HepG2 (cell line): ENCODE measurements at regions not wholly inside any gene's neighbourhood (a gene's known extent, or its start where the extent isn't known, plus 50 kb on each side); places are given as distances from the start of the nearest gene placed in this dataset.
"Not testable (repeated sequence)": the region's sequence is repeated elsewhere in the genome, so short reads cannot be mapped to it uniquely, and the experiment has no call there.

Source experiments
- ATAC-seq: fragments of 200-7000 bp; cut with Tn5 transposase; 3 replicates; pipeline ENCODE4 v1.9.1; 2020; ENCODE audit warnings: mild to moderate bottlenecking, moderate library complexity
- BruUV-seq: library from RNA; stranded (reverse); fragments of 400-500 nt; replicated peaks from 2 replicates; lab custom pipeline; 2021; lab: Mats Ljungman, UMichigan
- CTCF ChIA-PET: fragments of 300-600 bp; formaldehyde crosslinking; extraction: SDS; loops from one replicate; lab custom pipeline; 2021; ENCODE audit warnings: low total read pairs, inconsistent platforms, low intra/inter-chr PET ratio; lab: Yijun Ruan, JAX
- POLR2A ChIA-PET: fragments of 350-600 bp; sonication (Branson Sonifier 250); formaldehyde crosslinking; loops from one replicate; lab custom pipeline; 2020; ENCODE audit warnings: antibody characterized with exemption, inconsistent platforms; lab: Yijun Ruan, JAX
- DNase-seq: peaks from one replicate; pipeline ENCODE4 v3.0.0-alpha.2; 2015; ENCODE audit warnings: low spot score
- FAIRE-seq: peaks from 3 replicates; lab custom pipeline; 2011; peaks lifted over from hg19 to GRCh38; lab: Jason Lieb, UNC
- H2AFZ ChIP-seq: one replicate; pipeline ENCODE4 v1.6.1; 2011; ENCODE audit warnings: low read length, inconsistent platforms
- H3K27ac ChIP-seq: fragments of 300-600 bp; 3 replicates; pipeline ENCODE4 v1.8.0; 2011; ENCODE audit warnings: mixed run types, mild to moderate bottlenecking, mixed read lengths, low read length, inconsistent platforms; ENCODE audit not compliant: insufficient read depth; ENCODE audit errors: extremely low read length
- H3K27me3 ChIP-seq, 2 experiments: fragments of 200-600 bp in 1 of 2; 2 replicates in 1 of 2; 3 replicates in 1 of 2; pipeline versions ENCODE4 v1.6.0 to v1.8.0; 2011; ENCODE audit warnings: low read length in 2 of 2, mild to moderate bottlenecking in 2 of 2, moderate library complexity in 2 of 2, inconsistent platforms in 1 of 2; ENCODE audit not compliant: insufficient read depth in 2 of 2, control insufficient read depth in 1 of 2
- H3K36me3 ChIP-seq, 2 experiments: fragments of 200-600 bp in 1 of 2; replicated peaks in 1 of 2; 2 replicates in 1 of 2; 3 replicates in 1 of 2; pipeline versions ENCODE4 v1.5.1 to v1.8.0; 2011; ENCODE audit warnings: low read length in 2 of 2, inconsistent platforms in 1 of 2; ENCODE audit not compliant: insufficient read depth in 2 of 2, control insufficient read depth in 1 of 2
- H3K4me1 ChIP-seq: 2 replicates; pipeline ENCODE4 v1.5.1; 2012; ENCODE audit warnings: low read length, inconsistent platforms; ENCODE audit not compliant: insufficient read depth
- H3K4me2 ChIP-seq: 2 replicates; pipeline ENCODE4 v1.6.0; 2011; ENCODE audit warnings: low read depth, low read length, inconsistent platforms
- H3K4me3 ChIP-seq, 3 experiments: fragments of 200-600 bp in 1 of 3; sonication (generic), shearing (Covaris generic) in 1 of 3; replicated peaks in 1 of 3; 2 replicates each; pipeline ENCODE4 v1.5.1; 2011 to 2016; ENCODE audit warnings: low read length in 3 of 3, inconsistent platforms in 2 of 3, low read depth in 2 of 3, mild to moderate bottlenecking in 2 of 3, control low read depth in 1 of 3, mixed read lengths in 1 of 3; ENCODE audit not compliant: insufficient read depth in 1 of 3
- H3K79me2 ChIP-seq: one replicate; pipeline ENCODE4 v1.6.1; 2011; ENCODE audit warnings: low read length, inconsistent platforms; ENCODE audit not compliant: insufficient read depth
- H3K9ac ChIP-seq: 2 replicates; pipeline ENCODE4 v1.6.0; 2011; ENCODE audit warnings: mild to moderate bottlenecking, low read depth, low read length, inconsistent platforms; ENCODE audit not compliant: insufficient read depth
- H3K9me3 ChIP-seq: 2 replicates; pipeline ENCODE4 v1.5.1; 2012; ENCODE audit warnings: mild to moderate bottlenecking, low read length
- H4K20me1 ChIP-seq: 2 replicates; pipeline ENCODE4 v1.6.0; 2011; ENCODE audit warnings: inconsistent platforms, mild to moderate bottlenecking, low read length, moderate library complexity; ENCODE audit not compliant: insufficient read depth
- HIVEP1 ChIP-seq: sonication (generic); formaldehyde crosslinking; IDR thresholded peaks from 2 replicates; pipeline ENCODE4 v1.4.0; 2020; ENCODE audit warnings: mild to moderate bottlenecking, missing genetic modification reagents
- NCOA5 ChIP-seq: sonication (generic); formaldehyde crosslinking; IDR thresholded peaks from 2 replicates; pipeline ENCODE4 v1.4.0; 2020; ENCODE audit warnings: missing genetic modification reagents
- RXRA ChIP-seq: sonication (generic); formaldehyde crosslinking; IDR thresholded peaks from 2 replicates; pipeline ENCODE4 v1.5.1; 2020; ENCODE audit warnings: missing genetic modification reagents
- SMC3 ChIP-seq: IDR thresholded peaks from 2 replicates; pipeline ENCODE4 v1.6.1; 2011; ENCODE audit warnings: low read length, improper control_type of control experiment
- WGBS: methylation state at CpG from one replicate; pipeline ENCODE4 v1.1.6; 2017; ENCODE audit warnings: low lambda C conversion rate; 5-methylcytosine and 5-hydroxymethylcytosine counted together
- in situ Hi-C: cut with HindIII; loops from 2 replicates; pipeline ENCODE4 v1.10.0; 2017; ENCODE audit warnings: low pct_unique_long_range_greater_than_20kb; ENCODE audit not compliant: extremely low pct_ligation_motif_present
- intact Hi-C: fragments of 100-400 bp; cut with micrococcal nuclease; formaldehyde crosslinking; loops from one replicate; pipeline ENCODE4 v1.10.0; 2022; ENCODE audit not compliant: unreplicated experiment
- TF ChIP-seq, protein P1 (sequence below): IDR thresholded peaks from 2 replicates; pipeline ENCODE4 v1.6.1; 2018; ENCODE audit warnings: missing genetic modification reagents

- no TSS peak for BruUV-seq
- ATAC-seq, result no peak
Measured at GRCh38 chr9:78909566-78909965, 612.6 kb downstream of the PSAT1 start.

DNA sequence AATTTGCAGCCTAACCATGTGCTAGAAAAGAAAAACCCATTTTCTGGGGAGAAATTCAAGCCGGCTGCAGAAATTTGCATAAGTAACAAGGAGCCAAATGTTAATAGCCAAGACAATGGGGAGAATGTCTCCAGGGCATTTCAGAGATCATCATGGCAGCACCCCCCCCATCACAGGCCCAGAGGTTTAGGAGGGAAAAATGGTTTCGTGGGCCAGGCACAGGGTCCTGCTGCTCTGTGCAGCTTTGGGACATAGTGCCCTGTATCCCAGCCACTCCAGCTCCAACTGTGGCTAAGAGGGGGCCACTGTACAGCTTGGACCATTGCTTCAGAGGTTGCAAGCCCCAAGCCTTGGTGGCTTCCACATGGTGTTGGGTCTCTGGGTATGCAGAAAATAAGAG is 620.0 kb downstream of the PSAT1 start:
- peaks cover 25% of the 10 kb centered on the region for H3K9me3 ChIP-seq
- H3K4me3 ChIP-seq, H4K20me1 ChIP-seq, H3K4me2 ChIP-seq, H3K79me2 ChIP-seq, in situ Hi-C loops, H3K27me3 ChIP-seq, H3K9ac ChIP-seq, ATAC-seq, H3K4me1 ChIP-seq, H3K27ac ChIP-seq, H3K36me3 ChIP-seq, intact Hi-C loops, CTCF ChIA-PET, DNase-seq, H2AFZ ChIP-seq, POLR2A ChIA-PET, BruUV-seq, FAIRE-seq: not testable (repeated sequence)
- WGBS, result 56% methylated on average over 2 of the region's 2 CpGs

More at GRCh38 chr9:78909566-78909965, 612.6 kb downstream of the PSAT1 start:
- Histone ChIP-seq H3K27me3 (no peaks in the 10 kb centered on the region), H3K4me2 (no peak overlapping the region), H3K4me1 (no peaks in the 10 kb centered on the region), H4K20me1 (no peaks in the 10 kb centered on the region), H3K4me3 (no peak overlapping the region)
- FAIRE-seq, result no peak
- in situ Hi-C loops (no loop called here), intact Hi-C loops (no loop called here)
- DNase-seq, result no peak
- CTCF ChIA-PET, result no interaction called here
- TF ChIP-seq NCOA5, result no peak
- TF ChIP-seq, protein P1, sequence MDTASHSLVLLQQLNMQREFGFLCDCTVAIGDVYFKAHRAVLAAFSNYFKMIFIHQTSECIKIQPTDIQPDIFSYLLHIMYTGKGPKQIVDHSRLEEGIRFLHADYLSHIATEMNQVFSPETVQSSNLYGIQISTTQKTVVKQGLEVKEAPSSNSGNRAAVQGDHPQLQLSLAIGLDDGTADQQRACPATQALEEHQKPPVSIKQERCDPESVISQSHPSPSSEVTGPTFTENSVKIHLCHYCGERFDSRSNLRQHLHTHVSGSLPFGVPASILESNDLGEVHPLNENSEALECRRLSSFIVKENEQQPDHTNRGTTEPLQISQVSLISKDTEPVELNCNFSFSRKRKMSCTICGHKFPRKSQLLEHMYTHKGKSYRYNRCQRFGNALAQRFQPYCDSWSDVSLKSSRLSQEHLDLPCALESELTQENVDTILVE (CRISPR knock-in tag), result no peak
- TF ChIP-seq RXRA, result no peak
- TF ChIP-seq SMC3, result no peak
- no peak for TF ChIP-seq HIVEP1 (CRISPR knock-in tag)
- TF ChIP-seq, all 625 proteins: peak for 0
- Histone ChIP-seq H3K79me2 (no peaks in the 10 kb centered on the region), H3K9ac (no peak overlapping the region), H3K27ac (no peak overlapping the region), H3K9me3 (no peaks in the 10 kb centered on the region), H2AFZ (no peak overlapping the region), H3K36me3 (no peaks in the 10 kb centered on the region)
- WGBS, result 17% methylated on average over 2 of the region's 2 CpGs
- POLR2A ChIA-PET, result no interaction called here
